ENCODE measurements at regions not wholly inside any gene's neighbourhood (a gene's known extent, or its start where the extent isn't known, plus 50 kb on each side); places are given as distances from the start of the nearest gene placed in this dataset.

- no peak for ATAC-seq
- no peaks in the 10 kb centered on the region for H3K36me3 ChIP-seq
These were observed 481.5 kb downstream of the EBF1 start for GRCh38 chr5:158618256-158618655.

GRCh38 chr5:158616707-158617106, 483.0 kb downstream of the EBF1 start:
- DNase-seq (no peak), ATAC-seq (no peak)
- Histone ChIP-seq H3K36me3 (no peaks in the 10 kb centered on the region), H3K27me3 (ENCODE audit: low read depth) (no peaks in the 10 kb centered on the region), H3K9me3 (no peaks in the 10 kb centered on the region), H3K4me3 (no peak overlapping the region), H3K27ac (no peak overlapping the region), H3K4me1 (no peaks in the 10 kb centered on the region)
- intact Hi-C loops (cut with DNase I) = no loop called here
- no peak for TF ChIP-seq CTCF (IDR thresholded peaks at IDR 0.05)

More at GRCh38 chr5:158618256-158618655, 481.5 kb downstream of the EBF1 start:
- intact Hi-C loops (cut with DNase I) = no loop called here
- DNase-seq = no peak
- H3K4me1 ChIP-seq = no peaks in the 10 kb centered on the region
- no peaks in the 10 kb centered on the region for H3K9me3 ChIP-seq
- no peak overlapping the region for H3K4me3 ChIP-seq
- no peaks in the 10 kb centered on the region for H3K27me3 ChIP-seq (ENCODE audit: low read depth)
- no peak for TF ChIP-seq CTCF (IDR thresholded peaks at IDR 0.05)
- H3K27ac ChIP-seq = no peak overlapping the region

GRCh38 chr5:158614951-158615350, 484.8 kb downstream of the EBF1 start:
- Histone ChIP-seq H3K27me3 (ENCODE audit: low read depth) (no peaks in the 10 kb centered on the region), H3K27ac (no peak overlapping the region), H3K4me1 (no peaks in the 10 kb centered on the region), H3K4me3 (no peak overlapping the region), H3K36me3 (no peaks in the 10 kb centered on the region), H3K9me3 (no peaks in the 10 kb centered on the region)
- intact Hi-C loops (cut with DNase I) = no loop called here
- no peak for ATAC-seq
- no peak for TF ChIP-seq CTCF (IDR thresholded peaks at IDR 0.05)
- no peak for DNase-seq

GRCh38 chr5:158611581-158611980, 488.1 kb downstream of the EBF1 start:
- Histone ChIP-seq H3K4me1 (no peaks in the 10 kb centered on the region), H3K27me3 (ENCODE audit: low read depth) (no peaks in the 10 kb centered on the region), H3K9me3 (no peaks in the 10 kb centered on the region), H3K4me3 (no peak overlapping the region), H3K27ac (no peak overlapping the region), H3K36me3 (no peaks in the 10 kb centered on the region)
- DNase-seq = no peak
- no peak for ATAC-seq
- no peak for TF ChIP-seq CTCF (IDR thresholded peaks at IDR 0.05)
- intact Hi-C loops (cut with DNase I) = no loop called here

- intact Hi-C loops (cut with DNase I) = no loop called here
- H3K36me3 ChIP-seq = no peaks in the 10 kb centered on the region
- no peak for ATAC-seq
- no peak overlapping the region for H3K27ac ChIP-seq
- H3K4me3 ChIP-seq = no peak overlapping the region
- H3K4me1 ChIP-seq = no peaks in the 10 kb centered on the region
- H3K9me3 ChIP-seq = no peaks in the 10 kb centered on the region
- no peaks in the 10 kb centered on the region for H3K27me3 ChIP-seq (ENCODE audit: low read depth)
- TF ChIP-seq CTCF (IDR thresholded peaks at IDR 0.05) = no peak
- no peak for DNase-seq
These were observed 489.7 kb downstream of the EBF1 start for GRCh38 chr5:158610051-158610415.
